ENCODE measurements at regions not wholly inside any gene's neighbourhood (a gene's known extent, or its start where the extent isn't known, plus 50 kb on each side); places are given as distances from the start of the nearest gene placed in this dataset.

GRCh38 chr7:113715262-113715661, 203.5 kb downstream of the PPP1R3A start:
- WGBS (ENCODE audit: insufficient coverage): no CpG with 5 or more reads among the region's 1 CpG
- no peaks in the 10 kb centered on the region for H3K9me3 Mint-ChIP-seq
- intact Hi-C loops (cut with micrococcal nuclease): no loop called here

GRCh38 chr7:113710310-113711096, 208.3 kb downstream of the PPP1R3A start:
- intact Hi-C loops (cut with micrococcal nuclease): no loop called here
- H2AFZ ChIP-seq (ENCODE audit: insufficient read depth, low read depth, low read length, poor library complexity, severe bottlenecking): no peak overlapping the region
- H3K36me3 ChIP-seq (replicated peaks in 1 of 2; ENCODE audit: control insufficient read depth in 1 of 2, insufficient read depth in 2 of 2, low read length in 2 of 2): no peaks in the 10 kb centered on the region
- no peaks in the 10 kb centered on the region for H3K9me3 ChIP-seq (replicated peaks in 1 of 2; ENCODE audit: control insufficient read depth in 1 of 2, insufficient read depth in 1 of 2, low read length in 2 of 2)
- no peaks in the 10 kb centered on the region for H3K79me2 ChIP-seq (ENCODE audit: insufficient read depth, low read length)
- no peak overlapping the region for H3K9ac ChIP-seq (ENCODE audit: insufficient read depth, low read length, poor library complexity, severe bottlenecking)
- WGBS (ENCODE audit: insufficient coverage): no CpG with 5 or more reads among the region's 4 CpGs
- no peaks in the 10 kb centered on the region for H3K4me1 ChIP-seq (ENCODE audit: control insufficient read depth in 1 of 2, insufficient read depth in 2 of 2, low read length in 2 of 2)
- no peak overlapping the region for H3K4me2 ChIP-seq (replicated peaks; ENCODE audit: extremely low read depth, low read length, poor library complexity, severe bottlenecking)
- Mint-ChIP-seq H3K36me3 (no peaks in the 10 kb centered on the region), H3K9me3 (no peaks in the 10 kb centered on the region), H3K4me3 (no peak overlapping the region), H3K27ac (no peak overlapping the region), H3K4me1 (no peaks in the 10 kb centered on the region), H3K27me3 (ENCODE audit: low read depth in 3 of 3) (peaks cover 0 to 5% (median 2%) of the 10 kb centered on the region in 3 donors)
- no peak overlapping the region for H3K27ac ChIP-seq (ENCODE audit: low read depth in 1 of 2, low read length in 2 of 2)
- H4K20me1 ChIP-seq (ENCODE audit: insufficient read depth, low read length): no peaks in the 10 kb centered on the region
- TF ChIP-seq CTCF (IDR thresholded peaks at IDR 0.05): peak; percentile 99
- DNase-seq: peak; percentile 19 to 50 (median 30)
- no peak overlapping the region for H3K4me3 ChIP-seq (replicated peaks in 1 of 3; ENCODE audit: low read depth in 2 of 3, low read length in 3 of 3)
- no peaks in the 10 kb centered on the region for H3K27me3 ChIP-seq (ENCODE audit: control insufficient read depth in 2 of 2, insufficient read depth in 2 of 2, low read length in 2 of 2)

More at GRCh38 chr7:113715262-113715661, 203.5 kb downstream of the PPP1R3A start:
- no peak for DNase-seq
- TF ChIP-seq CTCF (IDR thresholded peaks at IDR 0.05): no peak
- Histone ChIP-seq H3K27me3 (ENCODE audit: control insufficient read depth in 2 of 2, insufficient read depth in 2 of 2, low read length in 2 of 2) (no peaks in the 10 kb centered on the region), H3K9me3 (replicated peaks in 1 of 2; ENCODE audit: control insufficient read depth in 1 of 2, insufficient read depth in 1 of 2, low read length in 2 of 2) (no peaks in the 10 kb centered on the region), H3K27ac (ENCODE audit: low read depth in 1 of 2, low read length in 2 of 2) (no peak overlapping the region), H3K9ac (ENCODE audit: insufficient read depth, low read length, poor library complexity, severe bottlenecking) (no peak overlapping the region), H2AFZ (ENCODE audit: insufficient read depth, low read depth, low read length, poor library complexity, severe bottlenecking) (no peak overlapping the region), H3K79me2 (ENCODE audit: insufficient read depth, low read length) (no peaks in the 10 kb centered on the region), H3K4me2 (replicated peaks; ENCODE audit: extremely low read depth, low read length, poor library complexity, severe bottlenecking) (no peak overlapping the region), H3K4me1 (ENCODE audit: control insufficient read depth in 1 of 2, insufficient read depth in 2 of 2, low read length in 2 of 2) (no peaks in the 10 kb centered on the region), H4K20me1 (ENCODE audit: insufficient read depth, low read length) (no peaks in the 10 kb centered on the region), H3K36me3 (replicated peaks in 1 of 2; ENCODE audit: control insufficient read depth in 1 of 2, insufficient read depth in 2 of 2, low read length in 2 of 2) (no peaks in the 10 kb centered on the region), H3K4me3 (replicated peaks in 1 of 3; ENCODE audit: low read depth in 2 of 3, low read length in 3 of 3) (no peak overlapping the region)
- H3K27me3 Mint-ChIP-seq (ENCODE audit: low read depth in 3 of 3): peaks cover 0 to 1% (median 0%) of the 10 kb centered on the region in 3 donors
- H3K36me3 Mint-ChIP-seq: no peaks in the 10 kb centered on the region
- no peak overlapping the region for H3K4me3 Mint-ChIP-seq
- no peak overlapping the region for H3K27ac Mint-ChIP-seq
- no peaks in the 10 kb centered on the region for H3K4me1 Mint-ChIP-seq

All from CD14-positive monocyte (primary cell).